K562 (cell line): ENCODE measurements at regions not wholly inside any gene's neighbourhood (a gene's known extent, or its start where the extent isn't known, plus 50 kb on each side); places are given as distances from the start of the nearest gene placed in this dataset.

Experiments used
- ATAC-seq: fragments of 200-7000 bp; cut with Tn5 transposase; 3 replicates; pipeline ENCODE4 v1.9.1; 2020; ENCODE audit warnings: moderate library complexity
- BruUV-seq: library from RNA; stranded (reverse); fragments of 400-500 nt; replicated peaks from 2 replicates; lab custom pipeline; 2021; lab: Mats Ljungman, UMichigan
- CTCF ChIA-PET: fragments of 300-600 bp; formaldehyde crosslinking; extraction: SDS; loops from one replicate; lab custom pipeline; 2021; ENCODE audit warnings: low intra/inter-chr PET ratio; lab: Yijun Ruan, JAX
- POLR2A ChIA-PET: fragments of 300-600, 350-650 bp; sonication (Branson Sonifier 250); formaldehyde crosslinking; extraction: SDS; loops from one replicate; lab custom pipeline; 2021; ENCODE audit warnings: antibody characterized with exemption, inconsistent platforms; lab: Yijun Ruan, JAX
- DNase-seq, 4 experiments: peaks; one replicate each; pipeline versions ENCODE4 v3.0.0 to v3.0.0-alpha.2; 2011 to 2018; ENCODE audit warnings: low spot score in 3 of 4, mixed read lengths in 3 of 4; ENCODE audit errors: extremely low read depth in 1 of 4
- FAIRE-seq: peaks from 2 replicates; lab custom pipeline; 2011; peaks lifted over from hg19 to GRCh38; lab: Jason Lieb, UNC
- H2AFZ ChIP-seq: 2 replicates; pipeline ENCODE4 v1.6.0; 2011; ENCODE audit warnings: low read depth, low read length, control low read depth, inconsistent platforms
- H3K27ac ChIP-seq: fragments of 200-600 bp; 3 replicates; pipeline ENCODE4 v1.8.0; 2011; ENCODE audit warnings: low read depth, mild to moderate bottlenecking, control low read depth, inconsistent platforms, low read length, moderate library complexity, mixed read lengths; ENCODE audit errors: extremely low read depth
- H3K27me3 ChIP-seq, 2 experiments: fragments of 300-600 bp in 1 of 2; 2 replicates in 1 of 2; 3 replicates in 1 of 2; pipeline versions ENCODE4 v1.6.0 to v1.8.0; 2011; ENCODE audit warnings: inconsistent platforms in 2 of 2, low read length in 2 of 2, mild to moderate bottlenecking in 1 of 2, mixed read lengths in 1 of 2, moderate library complexity in 1 of 2; ENCODE audit not compliant: control insufficient read depth in 2 of 2, insufficient read depth in 2 of 2
- H3K36me3 ChIP-seq: fragments of 300-600 bp; 3 replicates; pipeline ENCODE4 v1.8.0; 2011; ENCODE audit warnings: mild to moderate bottlenecking, low read length, inconsistent platforms; ENCODE audit not compliant: control insufficient read depth, insufficient read depth
- H3K4me1 ChIP-seq, 2 experiments: fragments of 200-600 bp in 1 of 2; replicated peaks in 1 of 2; 2 replicates in 1 of 2; 3 replicates in 1 of 2; pipeline versions ENCODE4 v1.5.1 to v1.8.0; 2011; ENCODE audit warnings: inconsistent platforms in 2 of 2, low read length in 2 of 2, mild to moderate bottlenecking in 1 of 2, mixed read lengths in 1 of 2, moderate library complexity in 1 of 2; ENCODE audit not compliant: control insufficient read depth in 2 of 2, insufficient read depth in 2 of 2
- H3K4me2 ChIP-seq: 2 replicates; pipeline ENCODE4 v1.6.1; 2011; ENCODE audit warnings: low read length, control low read depth, inconsistent platforms, mixed read lengths; ENCODE audit not compliant: insufficient read depth
- H3K4me3 ChIP-seq: fragments of 200-600 bp; sonication (generic), shearing (Covaris generic); 2 replicates; pipeline ENCODE4 v1.5.1; 2016; ENCODE audit warnings: control low read depth, inconsistent platforms
- H3K79me2 ChIP-seq: fragments of 200-600 bp; 3 replicates; pipeline ENCODE4 v1.8.0; 2011; ENCODE audit warnings: low read length, inconsistent platforms; ENCODE audit not compliant: control insufficient read depth, insufficient read depth
- H3K9ac ChIP-seq, 2 experiments: 2 replicates each; pipeline versions ENCODE4 v1.6.0 to v1.6.1; 2011; ENCODE audit warnings: low read depth in 2 of 2, low read length in 2 of 2, control low read depth in 1 of 2, inconsistent platforms in 1 of 2, mild to moderate bottlenecking in 1 of 2, mixed read lengths in 1 of 2; ENCODE audit not compliant: insufficient read depth in 1 of 2
- H3K9me1 ChIP-seq: one replicate; pipeline ENCODE4 v1.6.0; 2011; ENCODE audit warnings: inconsistent platforms, mild to moderate bottlenecking, low read length, moderate library complexity; ENCODE audit not compliant: control insufficient read depth, insufficient read depth
- H3K9me3 ChIP-seq: replicated peaks from 2 replicates; pipeline ENCODE4 v1.5.1; 2011; ENCODE audit warnings: low read depth, low read length, inconsistent platforms; ENCODE audit not compliant: control insufficient read depth, insufficient read depth
- H4K20me1 ChIP-seq: replicated peaks from 2 replicates; pipeline ENCODE4 v1.6.1; 2011; ENCODE audit warnings: low read length, inconsistent platforms, mixed read lengths; ENCODE audit not compliant: control insufficient read depth, insufficient read depth
- ATF3 ChIP-seq, 2 experiments: fragments of 450-650 bp in 1 of 2; sonication (generic) in 1 of 2; formaldehyde crosslinking in 1 of 2; IDR thresholded peaks in 1 of 2; conservative IDR thresholded peaks in 1 of 2; 2 replicates each; pipeline versions ENCODE4 v1.6.1 to v1.8.1; 2016 to 2023; ENCODE audit warnings: mild to moderate bottlenecking in 2 of 2, moderate library complexity in 2 of 2, inconsistent platforms in 1 of 2, missing genetic modification reagents in 1 of 2
- BDP1 ChIP-seq: IDR thresholded peaks from 3 replicates; pipeline ENCODE4 v1.6.1; 2011; ENCODE audit not compliant: insufficient read length, insufficient read depth
- BHLHE40 ChIP-seq: IDR thresholded peaks from 2 replicates; pipeline ENCODE4 v1.6.1; 2011; ENCODE audit warnings: low read length, improper control_type of control experiment
- CBX2 ChIP-seq: fragments of 200-600 bp; sonication (generic); IDR thresholded peaks from one replicate; pipeline ENCODE4 v1.6.1; 2012; ENCODE audit warnings: mild to moderate bottlenecking, low read length, inconsistent platforms; ENCODE audit not compliant: insufficient read depth, poor library complexity, severe bottlenecking
- DIDO1 ChIP-seq: fragments of 450-650 bp; IDR thresholded peaks from 2 replicates; pipeline ENCODE4 v1.6.1; 2016; ENCODE audit warnings: low read depth, missing biosample characterization, missing genetic modification characterization
- FOSL1 ChIP-seq: fragments of 200-800 bp; sonication (Bioruptor generic); conservative IDR thresholded peaks from 2 replicates; pipeline ENCODE4 v1.6.1; 2016; ENCODE audit warnings: missing genetic modification characterization, missing compliant biosample characterization
- HEY1 ChIP-seq: fragments of 250-450 bp; sonication (Bioruptor Pico); IDR thresholded peaks from 2 replicates; pipeline ENCODE4 v1.5.0; 2020; ENCODE audit warnings: mild to moderate bottlenecking, moderate library complexity, borderline replicate concordance
- HNRNPUL1 ChIP-seq: fragments of 200-400 bp; formaldehyde crosslinking; IDR thresholded peaks from 2 replicates; pipeline ENCODE4 v1.6.1; 2017; ENCODE audit warnings: low read length
- MAFF ChIP-seq: IDR thresholded peaks from 2 replicates; pipeline ENCODE4 v1.6.1; 2012; ENCODE audit warnings: low read length, improper control_type of control experiment
- NCOA1 ChIP-seq: fragments of 450-650 bp; IDR thresholded peaks from 2 replicates; pipeline ENCODE4 v1.6.1; 2016; ENCODE audit warnings: low read depth
- SIRT6 ChIP-seq: IDR thresholded peaks from one replicate; pipeline ENCODE4 v1.6.1; 2012; ENCODE audit warnings: low read depth, mild to moderate bottlenecking, control low read depth, inconsistent platforms, low read length, moderate library complexity
- SMARCB1 ChIP-seq: IDR thresholded peaks from 2 replicates; pipeline ENCODE4 v1.6.1; 2011; ENCODE audit warnings: improper control_type of control experiment, low read depth; ENCODE audit not compliant: insufficient read length
- SMC3 ChIP-seq: conservative IDR thresholded peaks from 2 replicates; pipeline ENCODE4 v1.6.1; 2011; ENCODE audit warnings: low read depth, low read length, improper control_type of control experiment; ENCODE audit not compliant: insufficient read depth
- TRIM24 ChIP-seq, 2 experiments: fragments of 450-650 bp; IDR thresholded peaks; 2 replicates each; pipeline ENCODE4 v1.6.1; 2016
- ZNF589 ChIP-seq: fragments of 200-800 bp; sonication (Bioruptor generic); IDR thresholded peaks from 2 replicates; pipeline ENCODE4 v1.6.1; 2016; ENCODE audit warnings: low read depth, missing genetic modification characterization, missing compliant biosample characterization
- WGBS: fragments of 100-300 bp; shearing (Covaris generic); methylation state at CpG from one replicate; pipeline ENCODE4 v1.1.6; 2016; ENCODE audit warnings: low coverage, mixed read lengths; ENCODE audit not compliant: insufficient coverage; ENCODE audit errors: missing lambda C conversion rate; 5-methylcytosine and 5-hydroxymethylcytosine counted together
- in situ Hi-C: fragments of 300-500 bp; cut with MboI; formaldehyde crosslinking; loops from 4 replicates; pipeline ENCODE4 v1.15.0; 2018; ENCODE audit warnings: inconsistent platforms, mixed read lengths
- intact Hi-C: fragments of 100-400 bp; cut with micrococcal nuclease; formaldehyde crosslinking; loops from 2 replicates; pipeline ENCODE4 v1.14.2; 2022
- TF ChIP-seq, protein P1 (sequence below), 2 experiments: IDR thresholded peaks; 2 replicates each; pipeline ENCODE4 v1.6.1; 2012; ENCODE audit warnings: improper control_type of control experiment in 2 of 2, low read depth in 2 of 2, low read length in 2 of 2, borderline replicate concordance in 1 of 2
- TF ChIP-seq, protein P2 (sequence below): fragments of 450-650 bp; IDR thresholded peaks from 2 replicates; pipeline ENCODE4 v1.6.1; 2016

- WGBS, result 4% methylated on average over 3 of the region's 3 CpGs
- ChIA-PET POLR2A (no interaction called here), CTCF (no interaction called here)
- no peaks in the 10 kb centered on the region for H3K27me3 ChIP-seq
- no peak overlapping the region for H2AFZ ChIP-seq
- no peak for ATAC-seq
- no peak overlapping the region for H3K4me3 ChIP-seq
- in situ Hi-C loops (no loop called here), intact Hi-C loops (no loop called here)
- H3K4me2 ChIP-seq, result no peak overlapping the region
- no peak for FAIRE-seq
- TF ChIP-seq HEY1 (CRISPR knock-in tag) (no peak), DIDO1 (tag) (no peak), BDP1 (no peak), ZNF589 (CRISPR knock-in tag) (no peak), ATF3 (IDR thresholded peaks at IDR 0.05) (no peak), ATF3 (CRISPR knock-in tag; conservative IDR thresholded peaks at IDR 0.05) (no peak), CBX2 (no peak), NCOA1 (no peak), TRIM24 (IDR thresholded peaks at IDR 0.05) (no peak), SMC3 (no peak), FOSL1 (tag) (no peak), HNRNPUL1 (no peak), MAFF (no peak), SMARCB1 (no peak), BHLHE40 (no peak), SIRT6 (no peak)
- TF ChIP-seq, protein P1, sequence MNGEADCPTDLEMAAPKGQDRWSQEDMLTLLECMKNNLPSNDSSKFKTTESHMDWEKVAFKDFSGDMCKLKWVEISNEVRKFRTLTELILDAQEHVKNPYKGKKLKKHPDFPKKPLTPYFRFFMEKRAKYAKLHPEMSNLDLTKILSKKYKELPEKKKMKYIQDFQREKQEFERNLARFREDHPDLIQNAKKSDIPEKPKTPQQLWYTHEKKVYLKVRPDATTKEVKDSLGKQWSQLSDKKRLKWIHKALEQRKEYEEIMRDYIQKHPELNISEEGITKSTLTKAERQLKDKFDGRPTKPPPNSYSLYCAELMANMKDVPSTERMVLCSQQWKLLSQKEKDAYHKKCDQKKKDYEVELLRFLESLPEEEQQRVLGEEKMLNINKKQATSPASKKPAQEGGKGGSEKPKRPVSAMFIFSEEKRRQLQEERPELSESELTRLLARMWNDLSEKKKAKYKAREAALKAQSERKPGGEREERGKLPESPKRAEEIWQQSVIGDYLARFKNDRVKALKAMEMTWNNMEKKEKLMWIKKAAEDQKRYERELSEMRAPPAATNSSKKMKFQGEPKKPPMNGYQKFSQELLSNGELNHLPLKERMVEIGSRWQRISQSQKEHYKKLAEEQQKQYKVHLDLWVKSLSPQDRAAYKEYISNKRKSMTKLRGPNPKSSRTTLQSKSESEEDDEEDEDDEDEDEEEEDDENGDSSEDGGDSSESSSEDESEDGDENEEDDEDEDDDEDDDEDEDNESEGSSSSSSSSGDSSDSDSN (IDR thresholded peaks at IDR 0.05; ENCODE audit: borderline replicate concordance in 1 of 2, low read depth in 2 of 2, low read length in 2 of 2), result no peak
- TF ChIP-seq, protein P2, sequence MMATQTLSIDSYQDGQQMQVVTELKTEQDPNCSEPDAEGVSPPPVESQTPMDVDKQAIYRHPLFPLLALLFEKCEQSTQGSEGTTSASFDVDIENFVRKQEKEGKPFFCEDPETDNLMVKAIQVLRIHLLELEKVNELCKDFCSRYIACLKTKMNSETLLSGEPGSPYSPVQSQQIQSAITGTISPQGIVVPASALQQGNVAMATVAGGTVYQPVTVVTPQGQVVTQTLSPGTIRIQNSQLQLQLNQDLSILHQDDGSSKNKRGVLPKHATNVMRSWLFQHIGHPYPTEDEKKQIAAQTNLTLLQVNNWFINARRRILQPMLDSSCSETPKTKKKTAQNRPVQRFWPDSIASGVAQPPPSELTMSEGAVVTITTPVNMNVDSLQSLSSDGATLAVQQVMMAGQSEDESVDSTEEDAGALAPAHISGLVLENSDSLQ, result no peak
- no peaks in the 10 kb centered on the region for H4K20me1 ChIP-seq
- H3K79me2 ChIP-seq, result no peaks in the 10 kb centered on the region
- no peaks in the 10 kb centered on the region for H3K36me3 ChIP-seq
- H3K27ac ChIP-seq, result no peak overlapping the region
- no TSS peak for BruUV-seq
- H3K9me1 ChIP-seq, result no peaks in the 10 kb centered on the region
- no peak for DNase-seq
- H3K4me1 ChIP-seq, result no peaks in the 10 kb centered on the region
- H3K9me3 ChIP-seq, result 0 out of 2 replicates have a peak, but pooled peaks cover 1% of the 10 kb centered on the region
- no peak overlapping the region for H3K9ac ChIP-seq
Measured at GRCh38 chr2:150669492-150669891, 182.0 kb upstream of the RND3 start.
